ENCODE measurements at regions not wholly inside any gene's neighbourhood (a gene's known extent, or its start where the extent isn't known, plus 50 kb on each side); places are given as distances from the start of the nearest gene placed in this dataset.

- no peak for DNase-seq (ENCODE audit: low read depth in 4 of 6, low spot score in 6 of 6)
- no peak overlapping the region for H3K27ac ChIP-seq (ENCODE audit: low read depth, low read length)
- H3K27me3 ChIP-seq (ENCODE audit: control insufficient read depth, insufficient read depth, low read length), result no peaks in the 10 kb centered on the region
- WGBS (ENCODE audit: insufficient coverage), result 67% methylated on average over 1 of the region's 3 CpGs
- no peaks in the 10 kb centered on the region for H3K36me3 ChIP-seq (ENCODE audit: control insufficient read depth, insufficient read depth, low read length)
- no peaks in the 10 kb centered on the region for H3K9me3 ChIP-seq (ENCODE audit: control insufficient read depth, insufficient read depth, low read length)
- H3K4me3 ChIP-seq (ENCODE audit: low read depth, low read length), result no peak overlapping the region
- peaks cover 4% of the 10 kb centered on the region for H3K4me1 ChIP-seq (ENCODE audit: control insufficient read depth, insufficient read depth, low read length)
Measured at GRCh38 chr3:72385167-72385566, 463.1 kb downstream of the SHQ1 start.

GRCh38 chr3:72384602-72385001 is 463.6 kb downstream of the SHQ1 start:
- no peaks in the 10 kb centered on the region for H3K9me3 ChIP-seq (ENCODE audit: control insufficient read depth, insufficient read depth, low read length)
- no peak overlapping the region for H3K4me3 ChIP-seq (ENCODE audit: low read depth, low read length)
- no peak for DNase-seq (ENCODE audit: low read depth in 4 of 6, low spot score in 6 of 6)
- WGBS (ENCODE audit: insufficient coverage), result 66% methylated on average over 3 of the region's 5 CpGs
- H3K36me3 ChIP-seq (ENCODE audit: control insufficient read depth, insufficient read depth, low read length), result no peaks in the 10 kb centered on the region
- H3K27ac ChIP-seq (ENCODE audit: low read depth, low read length), result no peak overlapping the region
- no peaks in the 10 kb centered on the region for H3K27me3 ChIP-seq (ENCODE audit: control insufficient read depth, insufficient read depth, low read length)
- peaks cover 4% of the 10 kb centered on the region for H3K4me1 ChIP-seq (ENCODE audit: control insufficient read depth, insufficient read depth, low read length)

- Histone ChIP-seq H3K27ac (ENCODE audit: low read depth, low read length) (no peak overlapping the region), H3K36me3 (ENCODE audit: control insufficient read depth, insufficient read depth, low read length) (no peaks in the 10 kb centered on the region), H3K4me3 (ENCODE audit: low read depth, low read length) (no peak overlapping the region), H3K4me1 (ENCODE audit: control insufficient read depth, insufficient read depth, low read length) (peaks cover 4% of the 10 kb centered on the region), H3K27me3 (ENCODE audit: control insufficient read depth, insufficient read depth, low read length) (no peaks in the 10 kb centered on the region), H3K9me3 (ENCODE audit: control insufficient read depth, insufficient read depth, low read length) (no peaks in the 10 kb centered on the region)
- WGBS (ENCODE audit: insufficient coverage), result 93% methylated on average over 3 of the region's 4 CpGs
- no peak for DNase-seq (ENCODE audit: low read depth in 4 of 6, low spot score in 6 of 6)
Measured at GRCh38 chr3:72383883-72384282, 464.4 kb downstream of the SHQ1 start.

GRCh38 chr3:72383230-72383629 is 465.0 kb downstream of the SHQ1 start:
- Histone ChIP-seq H3K27me3 (ENCODE audit: control insufficient read depth, insufficient read depth, low read length) (no peaks in the 10 kb centered on the region), H3K36me3 (ENCODE audit: control insufficient read depth, insufficient read depth, low read length) (peaks cover 3% of the 10 kb centered on the region), H3K27ac (ENCODE audit: low read depth, low read length) (no peak overlapping the region), H3K9me3 (ENCODE audit: control insufficient read depth, insufficient read depth, low read length) (no peaks in the 10 kb centered on the region), H3K4me1 (ENCODE audit: control insufficient read depth, insufficient read depth, low read length) (peaks cover 4% of the 10 kb centered on the region), H3K4me3 (ENCODE audit: low read depth, low read length) (no peak overlapping the region)
- no CpG with 5 or more reads among the region's 4 CpGs for WGBS (ENCODE audit: insufficient coverage)
- no peak for DNase-seq (ENCODE audit: low read depth in 4 of 6, low spot score in 6 of 6)

GRCh38 chr3:72382460-72382859 is 465.8 kb downstream of the SHQ1 start:
- no peak for DNase-seq (ENCODE audit: low read depth in 4 of 6, low spot score in 6 of 6)
- H3K36me3 ChIP-seq (ENCODE audit: control insufficient read depth, insufficient read depth, low read length), result peaks cover 5% of the 10 kb centered on the region
- no peaks in the 10 kb centered on the region for H3K9me3 ChIP-seq (ENCODE audit: control insufficient read depth, insufficient read depth, low read length)
- no peak overlapping the region for H3K27ac ChIP-seq (ENCODE audit: low read depth, low read length)
- no peaks in the 10 kb centered on the region for H3K27me3 ChIP-seq (ENCODE audit: control insufficient read depth, insufficient read depth, low read length)
- WGBS (ENCODE audit: insufficient coverage), result 67% methylated on average over 2 of the region's 4 CpGs
- H3K4me1 ChIP-seq (ENCODE audit: control insufficient read depth, insufficient read depth, low read length), result peaks cover 4% of the 10 kb centered on the region
- no peak overlapping the region for H3K4me3 ChIP-seq (ENCODE audit: low read depth, low read length)

- Histone ChIP-seq H3K9me3 (ENCODE audit: control insufficient read depth, insufficient read depth, low read length) (no peaks in the 10 kb centered on the region), H3K27ac (ENCODE audit: low read depth, low read length) (no peak overlapping the region), H3K4me3 (ENCODE audit: low read depth, low read length) (no peak overlapping the region), H3K4me1 (ENCODE audit: control insufficient read depth, insufficient read depth, low read length) (peaks cover 4% of the 10 kb centered on the region), H3K36me3 (ENCODE audit: control insufficient read depth, insufficient read depth, low read length) (peaks cover 5% of the 10 kb centered on the region), H3K27me3 (ENCODE audit: control insufficient read depth, insufficient read depth, low read length) (no peaks in the 10 kb centered on the region)
- no peak for DNase-seq (ENCODE audit: low read depth in 4 of 6, low spot score in 6 of 6)
- 87% methylated on average over 4 of the region's 6 CpGs for WGBS (ENCODE audit: insufficient coverage)
Measured at GRCh38 chr3:72381584-72381983, 466.7 kb downstream of the SHQ1 start.

GRCh38 chr3:72380711-72381493 is 467.3 kb downstream of the SHQ1 start:
- Histone ChIP-seq H3K27ac (ENCODE audit: low read depth, low read length) (no peak overlapping the region), H3K9me3 (ENCODE audit: control insufficient read depth, insufficient read depth, low read length) (no peaks in the 10 kb centered on the region), H3K36me3 (ENCODE audit: control insufficient read depth, insufficient read depth, low read length) (peaks cover 5% of the 10 kb centered on the region), H3K27me3 (ENCODE audit: control insufficient read depth, insufficient read depth, low read length) (no peaks in the 10 kb centered on the region), H3K4me3 (ENCODE audit: low read depth, low read length) (no peak overlapping the region), H3K4me1 (ENCODE audit: control insufficient read depth, insufficient read depth, low read length) (peaks cover 4% of the 10 kb centered on the region)
- DNase-seq (ENCODE audit: low read depth in 4 of 6, low spot score in 6 of 6), result no peak
- WGBS (ENCODE audit: insufficient coverage), result 97% methylated on average over 7 of the region's 8 CpGs

- H3K27ac ChIP-seq (ENCODE audit: low read depth, low read length), result peak overlapping the region; percentile 37
- H3K4me1 ChIP-seq (ENCODE audit: control insufficient read depth, insufficient read depth, low read length), result peaks cover 4% of the 10 kb centered on the region
- 88% methylated on average over 1 of the region's 4 CpGs for WGBS (ENCODE audit: insufficient coverage)
- no peak for DNase-seq (ENCODE audit: low read depth in 4 of 6, low spot score in 6 of 6)
- no peaks in the 10 kb centered on the region for H3K27me3 ChIP-seq (ENCODE audit: control insufficient read depth, insufficient read depth, low read length)
- H3K4me3 ChIP-seq (ENCODE audit: low read depth, low read length), result no peak overlapping the region
- H3K36me3 ChIP-seq (ENCODE audit: control insufficient read depth, insufficient read depth, low read length), result peaks cover 5% of the 10 kb centered on the region
- no peaks in the 10 kb centered on the region for H3K9me3 ChIP-seq (ENCODE audit: control insufficient read depth, insufficient read depth, low read length)
Measured at GRCh38 chr3:72380193-72380592, 468.1 kb downstream of the SHQ1 start.

- Histone ChIP-seq H3K4me3 (ENCODE audit: low read depth, low read length) (no peak overlapping the region), H3K36me3 (ENCODE audit: control insufficient read depth, insufficient read depth, low read length) (peaks cover 5% of the 10 kb centered on the region), H3K9me3 (ENCODE audit: control insufficient read depth, insufficient read depth, low read length) (no peaks in the 10 kb centered on the region), H3K4me1 (ENCODE audit: control insufficient read depth, insufficient read depth, low read length) (peaks cover 4% of the 10 kb centered on the region), H3K27ac (ENCODE audit: low read depth, low read length) (peak overlapping the region; percentile 37), H3K27me3 (ENCODE audit: control insufficient read depth, insufficient read depth, low read length) (no peaks in the 10 kb centered on the region)
- WGBS (ENCODE audit: insufficient coverage), result no CpG with 5 or more reads among the region's 1 CpG
- DNase-seq (ENCODE audit: low read depth in 4 of 6, low spot score in 6 of 6), result peak in 2 of 6 donors; percentile 42 to 52
Measured at GRCh38 chr3:72379500-72380187, 468.6 kb downstream of the SHQ1 start.

- Histone ChIP-seq H3K27me3 (ENCODE audit: control insufficient read depth, insufficient read depth, low read length) (no peaks in the 10 kb centered on the region), H3K4me1 (ENCODE audit: control insufficient read depth, insufficient read depth, low read length) (peaks cover 4% of the 10 kb centered on the region), H3K4me3 (ENCODE audit: low read depth, low read length) (no peak overlapping the region), H3K36me3 (ENCODE audit: control insufficient read depth, insufficient read depth, low read length) (peaks cover 5% of the 10 kb centered on the region), H3K27ac (ENCODE audit: low read depth, low read length) (no peak overlapping the region), H3K9me3 (ENCODE audit: control insufficient read depth, insufficient read depth, low read length) (no peaks in the 10 kb centered on the region)
- 62% methylated on average over 8 of the region's 10 CpGs for WGBS (ENCODE audit: insufficient coverage)
- DNase-seq (ENCODE audit: low read depth in 4 of 6, low spot score in 6 of 6), result no peak
Measured at GRCh38 chr3:72378287-72378686, 470.0 kb downstream of the SHQ1 start.
